GM18867 (cell line): ENCODE measurements at regions not wholly inside any gene's neighbourhood (a gene's known extent, or its start where the extent isn't known, plus 50 kb on each side); places are given as distances from the start of the nearest gene placed in this dataset.

ENCODE experiments used
- ATAC-seq: cut with Tn5 transposase; IDR thresholded peaks from one replicate; pipeline ENCODE4 v1.9.1; 2021; ENCODE audit warnings: mild to moderate bottlenecking, moderate library complexity; ENCODE audit not compliant: unreplicated experiment

- ATAC-seq, result no peak
Observed at GRCh38 chr11:122323754-122324421, 207.9 kb upstream of the BLID start.

DNA sequence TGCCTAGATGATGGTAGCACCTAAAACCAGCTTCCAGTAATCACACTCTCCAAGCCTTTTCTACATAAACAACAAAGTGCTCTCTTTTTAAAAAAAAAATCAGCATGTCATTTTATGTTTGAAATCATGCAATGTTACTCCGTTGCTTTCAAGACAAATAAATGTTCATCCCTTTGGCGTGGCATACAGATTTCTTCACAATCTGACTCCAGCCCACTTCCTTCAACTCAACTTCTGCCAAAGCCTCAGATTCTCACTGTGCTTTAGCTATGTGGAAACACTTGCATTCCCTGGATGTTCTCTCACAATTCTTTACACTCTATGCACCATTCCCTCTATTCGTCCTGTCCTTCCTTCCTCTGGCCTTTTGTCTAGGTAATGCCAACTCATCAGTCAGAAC is 206.3 kb upstream of the BLID start:
- no peak for ATAC-seq

- no peak for ATAC-seq
Observed at GRCh38 chr11:122320671-122321070, 204.7 kb upstream of the BLID start.

GRCh38 chr11:122319691-122320620 is 203.9 kb upstream of the BLID start:
- ATAC-seq, result no peak

DNA sequence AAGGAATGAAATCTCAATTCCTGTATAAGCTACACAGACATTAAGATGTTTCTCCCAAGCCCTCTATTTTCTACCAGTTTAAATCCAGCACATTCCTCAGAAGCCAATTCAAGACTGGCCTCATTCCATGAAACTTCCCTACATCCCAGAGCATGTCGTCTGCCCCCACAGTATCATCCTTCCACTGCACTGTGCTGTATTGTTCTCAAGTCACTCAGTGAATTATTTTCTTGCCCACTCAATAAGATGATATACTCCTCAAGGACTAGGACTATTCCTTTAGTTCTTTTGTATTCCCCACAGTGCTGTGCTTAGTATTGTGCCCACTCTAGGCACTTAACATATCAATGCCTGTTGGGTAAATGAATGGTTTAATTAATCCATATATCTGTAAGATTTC is 203.1 kb upstream of the BLID start:
- no peak for ATAC-seq

DNA sequence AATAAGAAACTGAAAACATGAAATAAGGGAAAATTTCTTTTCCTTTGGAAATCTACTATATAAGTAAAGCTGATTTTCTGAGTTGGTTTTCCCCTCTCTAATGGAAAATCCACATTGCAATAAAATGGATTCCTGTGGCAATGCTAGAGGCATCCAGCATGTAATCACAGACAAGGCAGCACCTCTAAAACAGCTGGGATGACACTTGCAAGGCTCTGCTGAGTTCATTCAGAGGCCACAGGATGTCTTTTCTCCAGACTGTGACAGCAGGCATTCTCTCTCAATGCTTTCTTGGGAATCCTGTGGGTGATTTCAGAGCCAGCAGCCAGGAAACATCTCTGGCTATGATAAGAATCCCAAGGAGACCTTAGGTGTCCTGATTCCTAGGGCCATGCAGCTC is 201.3 kb upstream of the BLID start:
- no peak for ATAC-seq

- no peak for ATAC-seq
Observed at GRCh38 chr11:122313581-122313980, 197.6 kb upstream of the BLID start.

DNA sequence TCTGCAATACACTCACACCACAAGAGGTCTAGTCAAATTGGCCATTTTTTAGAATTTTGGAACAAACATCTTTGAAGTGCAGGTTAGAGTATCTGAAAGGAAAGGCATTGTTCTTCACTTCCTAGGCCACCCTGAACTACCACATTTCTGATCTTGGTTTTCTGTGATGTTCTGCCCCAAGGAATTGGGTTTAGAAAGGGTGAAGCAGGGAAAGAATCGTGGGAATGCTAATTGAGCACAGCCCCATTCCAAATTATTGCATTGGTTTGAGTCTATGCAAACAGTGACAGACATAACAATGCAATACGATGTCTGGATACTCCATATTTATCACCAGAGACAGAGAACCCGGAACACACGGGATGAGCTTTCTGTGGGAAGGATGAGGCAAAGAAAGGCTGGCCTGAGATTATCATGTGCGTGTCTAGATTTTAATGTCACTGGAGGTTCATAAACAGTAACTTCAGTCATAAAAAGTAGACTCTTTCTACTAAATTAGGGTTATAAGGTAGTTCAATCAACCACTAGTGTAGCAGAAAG is 195.3 kb upstream of the BLID start:
- no peak for ATAC-seq

DNA sequence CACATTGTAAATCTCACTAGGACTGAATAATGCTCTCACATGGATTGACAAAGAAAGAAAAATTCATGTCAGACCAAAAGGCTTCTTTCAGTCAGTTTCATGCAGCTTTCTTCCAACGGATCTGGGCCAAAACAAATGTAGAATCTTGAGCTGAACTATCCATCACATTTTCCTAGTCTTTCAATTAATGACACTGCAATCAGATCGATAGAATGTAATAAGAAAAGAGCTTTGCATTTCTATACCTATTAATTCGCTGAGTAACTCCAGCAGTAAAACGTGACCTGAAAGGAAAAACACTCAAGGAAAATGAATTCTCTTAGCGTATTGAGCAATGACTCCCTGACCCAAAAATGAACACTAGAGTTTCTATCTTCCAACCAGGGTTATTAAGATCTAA is 194.8 kb upstream of the BLID start:
- ATAC-seq, result no peak

- ATAC-seq, result no peak
Observed at GRCh38 chr11:122309262-122309925, 193.4 kb upstream of the BLID start.

GRCh38 chr11:122308226-122308625 is 192.2 kb upstream of the BLID start:
- ATAC-seq, result no peak

DNA sequence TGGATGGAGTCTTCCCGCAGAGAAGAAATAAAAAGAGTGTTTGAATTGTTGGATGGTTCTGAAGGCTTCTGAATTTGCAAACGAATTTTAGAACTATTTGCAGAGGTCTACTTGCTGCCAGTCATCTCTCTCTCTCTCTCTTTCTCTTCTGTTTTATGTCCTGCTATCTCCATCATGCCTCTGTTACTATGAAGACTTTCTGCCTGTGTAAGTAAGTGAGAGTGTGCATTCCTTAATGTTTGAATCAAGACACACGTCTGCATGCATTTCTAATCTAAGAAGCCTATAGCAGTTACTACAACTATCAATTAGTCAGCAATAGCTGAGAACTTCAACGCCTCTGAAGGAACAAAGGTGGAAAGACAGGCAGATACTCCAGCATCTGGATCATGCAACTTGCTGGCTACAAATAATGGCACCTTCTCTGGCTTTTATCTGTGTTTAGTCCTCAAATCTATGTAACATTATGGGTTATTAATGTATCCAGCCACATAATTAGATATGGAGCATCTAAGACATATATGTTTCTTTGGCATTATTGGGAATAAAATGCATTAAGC is 191.5 kb upstream of the BLID start:
- no peak for ATAC-seq

DNA sequence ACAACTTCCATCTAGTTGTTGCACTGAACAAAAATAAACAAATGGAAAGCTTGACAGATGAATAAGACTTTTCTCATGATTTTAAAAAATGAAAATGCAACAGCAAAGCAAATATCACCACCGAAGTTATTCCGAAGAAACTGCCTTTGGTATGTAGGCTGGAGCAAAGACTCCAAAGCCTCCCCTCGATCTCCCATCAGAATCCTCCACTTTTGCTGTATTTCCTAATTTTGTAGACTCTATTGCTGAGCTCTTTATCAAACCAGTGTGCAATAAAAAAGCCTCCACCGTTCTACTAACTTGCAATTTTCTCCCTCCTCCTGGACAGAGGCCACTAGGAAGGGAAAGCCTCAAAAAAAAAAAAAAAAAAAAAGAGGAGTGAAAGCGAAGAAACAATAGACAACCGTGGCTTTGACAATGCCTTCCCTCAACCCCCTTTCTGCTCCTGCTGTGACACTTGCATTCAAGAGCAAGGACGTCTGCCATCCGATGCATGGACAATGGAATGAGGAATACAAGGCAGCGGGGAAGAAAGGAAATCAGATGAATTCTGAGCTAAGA is 190.9 kb upstream of the BLID start:
- no peak for ATAC-seq

GRCh38 chr11:122305426-122306320 is 189.7 kb upstream of the BLID start:
- ATAC-seq, result no peak

- no peak for ATAC-seq
Observed at GRCh38 chr11:122304973-122305372, 189.0 kb upstream of the BLID start.

- ATAC-seq, result no peak
Observed at GRCh38 chr11:122304306-122304705, 188.3 kb upstream of the BLID start.

DNA sequence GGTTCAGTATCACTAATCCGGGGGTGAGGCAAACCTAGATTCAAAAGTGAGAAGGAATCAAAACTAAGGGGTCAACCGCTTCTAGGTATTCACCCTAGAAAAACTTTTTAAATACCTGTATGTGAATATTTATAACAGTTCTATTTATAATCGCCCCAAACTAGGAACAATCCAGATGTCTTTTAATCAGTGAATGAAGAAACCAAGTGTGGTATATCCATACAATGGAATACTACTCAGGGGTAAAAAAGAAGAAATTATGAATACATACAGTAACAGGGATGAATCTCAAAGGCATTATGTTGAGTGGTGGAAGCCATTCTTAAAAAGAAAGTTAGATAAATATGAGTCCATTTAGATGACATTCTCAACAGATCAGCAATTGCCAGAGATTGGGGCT is 178.0 kb upstream of the BLID start:
- no peak for ATAC-seq

DNA sequence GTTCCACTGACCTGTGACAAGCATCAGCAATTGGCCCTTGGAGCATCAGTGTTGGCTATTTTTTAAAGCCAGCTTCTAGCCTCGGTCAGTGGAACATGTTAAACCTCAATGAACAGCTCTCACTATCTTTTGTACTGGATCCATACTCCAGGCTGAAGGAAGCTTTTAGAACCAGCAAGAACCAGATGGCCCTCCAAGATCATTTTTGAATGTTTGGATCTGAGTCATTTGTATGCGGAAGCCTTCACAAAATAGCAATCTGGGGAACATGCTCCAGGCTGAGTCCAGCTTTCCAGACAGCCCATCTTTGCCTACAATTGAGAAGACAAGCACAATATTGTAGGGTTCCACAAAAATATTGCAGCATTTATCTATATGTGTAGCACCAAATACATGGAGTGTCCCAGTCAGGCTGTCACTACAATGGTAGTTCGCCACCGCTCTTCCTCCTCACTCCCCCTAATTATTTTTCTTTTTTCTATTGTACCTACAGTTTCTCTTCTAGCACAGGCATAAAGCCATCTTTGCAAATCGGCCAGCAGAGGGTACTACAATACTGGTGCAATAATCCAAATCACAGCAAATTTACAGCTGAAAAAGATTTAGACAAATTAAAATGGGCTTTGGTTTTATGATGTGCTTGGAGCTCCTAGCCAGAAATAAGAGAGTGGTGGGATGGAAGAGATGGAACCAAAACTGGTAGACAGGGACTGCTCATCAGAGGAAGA is 177.4 kb upstream of the BLID start:
- no peak for ATAC-seq

GRCh38 chr11:122287401-122287800 is 171.4 kb upstream of the BLID start:
- no peak for ATAC-seq
